Vagina (tissue), 2 donors: ENCODE measurements at regions not wholly inside any gene's neighbourhood (a gene's known extent, or its start where the extent isn't known, plus 50 kb on each side); places are given as distances from the start of the nearest gene placed in this dataset.

Experiments
- DNase-seq, 2 donors: peaks; one replicate each; pipeline ENCODE4 v3.0.0-alpha.2; 2017; ENCODE audit errors: extremely low spot score in 2 of 2
- H3K27ac ChIP-seq: fragments of 200-600 bp; sonication (generic); one replicate; pipeline ENCODE4 v1.5.1; 2019
- H3K27me3 ChIP-seq: fragments of 200-600 bp; sonication (generic); one replicate; pipeline ENCODE4 v1.5.1; 2019
- H3K36me3 ChIP-seq, 2 donors: fragments of 200-600 bp; sonication (generic); one replicate each; pipeline ENCODE4 v1.5.1; 2017 to 2019
- H3K4me1 ChIP-seq: fragments of 200-600 bp; sonication (generic); one replicate; pipeline ENCODE4 v1.5.1; 2019
- H3K4me3 ChIP-seq, 2 donors: fragments of 200-600 bp; sonication (generic); 1 replicate in 1 of 2; 2 replicates in 1 of 2; pipeline ENCODE4 v1.5.1; 2016 to 2019
- H3K9me3 ChIP-seq: fragments of 200-600 bp; sonication (generic); one replicate; pipeline ENCODE4 v1.5.1; 2019
- POLR2A ChIP-seq, 2 donors: fragments of 450-650 bp; IDR thresholded peaks; one replicate each; pipeline ENCODE4 v1.6.1; 2017; ENCODE audit warnings: antibody characterized with exemption in 2 of 2, mild to moderate bottlenecking in 2 of 2, moderate library complexity in 2 of 2
- POLR2AphosphoS5 ChIP-seq, 2 donors: sonication (generic); formaldehyde crosslinking; IDR thresholded peaks; one replicate each; pipeline ENCODE4 v1.9.0; 2017; ENCODE audit warnings: antibody characterized with exemption in 2 of 2, mild to moderate bottlenecking in 2 of 2, low read depth in 1 of 2; ENCODE audit not compliant: insufficient read depth in 1 of 2
- intact Hi-C: fragments of 100-400 bp; cut with DNase I; formaldehyde crosslinking; loops from one replicate; pipeline ENCODE4 v1.15.1; 2023
- TF ChIP-seq, protein P1 (sequence below), 3 experiments: fragments of 450-650 bp in 2 of 3; fragments of 200-600 bp in 1 of 3; sonication (generic) in 1 of 3; IDR thresholded peaks; one replicate each; pipeline ENCODE4 v1.5.1; 2017 to 2019; ENCODE audit warnings: antibody characterized with exemption in 3 of 3, mild to moderate bottlenecking in 2 of 3, moderate library complexity in 2 of 3

DNA sequence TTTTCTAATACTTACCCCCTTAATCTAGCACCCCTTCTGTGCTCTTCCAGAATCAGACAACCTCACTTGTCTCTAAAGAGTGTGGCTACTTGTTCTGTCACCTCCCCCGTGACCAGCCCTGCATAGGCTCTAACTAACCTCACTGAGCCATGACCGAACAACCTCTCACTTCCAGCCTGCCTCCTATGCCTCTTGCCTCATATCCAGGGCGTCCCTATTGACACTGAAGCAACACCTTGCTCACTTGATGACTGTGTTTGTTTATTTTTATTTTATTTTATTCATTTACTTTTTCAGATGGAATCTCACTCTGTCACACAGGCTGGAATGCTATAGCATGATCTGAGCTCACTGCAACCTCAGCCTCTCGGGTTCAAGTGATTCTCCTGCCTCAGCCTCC, 235.1 kb upstream of the B3GALT2 start:
- H3K4me1 ChIP-seq, result peaks cover 11% of the 10 kb centered on the region
- intact Hi-C loops, result no loop called here
- DNase-seq, result no peak
- no peaks in the 10 kb centered on the region for H3K27me3 ChIP-seq
- TF ChIP-seq, protein P1, sequence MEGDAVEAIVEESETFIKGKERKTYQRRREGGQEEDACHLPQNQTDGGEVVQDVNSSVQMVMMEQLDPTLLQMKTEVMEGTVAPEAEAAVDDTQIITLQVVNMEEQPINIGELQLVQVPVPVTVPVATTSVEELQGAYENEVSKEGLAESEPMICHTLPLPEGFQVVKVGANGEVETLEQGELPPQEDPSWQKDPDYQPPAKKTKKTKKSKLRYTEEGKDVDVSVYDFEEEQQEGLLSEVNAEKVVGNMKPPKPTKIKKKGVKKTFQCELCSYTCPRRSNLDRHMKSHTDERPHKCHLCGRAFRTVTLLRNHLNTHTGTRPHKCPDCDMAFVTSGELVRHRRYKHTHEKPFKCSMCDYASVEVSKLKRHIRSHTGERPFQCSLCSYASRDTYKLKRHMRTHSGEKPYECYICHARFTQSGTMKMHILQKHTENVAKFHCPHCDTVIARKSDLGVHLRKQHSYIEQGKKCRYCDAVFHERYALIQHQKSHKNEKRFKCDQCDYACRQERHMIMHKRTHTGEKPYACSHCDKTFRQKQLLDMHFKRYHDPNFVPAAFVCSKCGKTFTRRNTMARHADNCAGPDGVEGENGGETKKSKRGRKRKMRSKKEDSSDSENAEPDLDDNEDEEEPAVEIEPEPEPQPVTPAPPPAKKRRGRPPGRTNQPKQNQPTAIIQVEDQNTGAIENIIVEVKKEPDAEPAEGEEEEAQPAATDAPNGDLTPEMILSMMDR (IDR thresholded peaks at IDR 0.05), result no peak
- no peak for TF ChIP-seq POLR2A (IDR thresholded peaks at IDR 0.05)
- TF ChIP-seq POLR2AphosphoS5 (IDR thresholded peaks at IDR 0.05; ENCODE audit: insufficient read depth in 1 of 2, low read depth in 1 of 2), result no peak
- H3K36me3 ChIP-seq, result no peaks in the 10 kb centered on the region
- H3K4me3 ChIP-seq, result no peak overlapping the region
- H3K27ac ChIP-seq, result no peak overlapping the region
- H3K9me3 ChIP-seq, result no peaks in the 10 kb centered on the region

DNA sequence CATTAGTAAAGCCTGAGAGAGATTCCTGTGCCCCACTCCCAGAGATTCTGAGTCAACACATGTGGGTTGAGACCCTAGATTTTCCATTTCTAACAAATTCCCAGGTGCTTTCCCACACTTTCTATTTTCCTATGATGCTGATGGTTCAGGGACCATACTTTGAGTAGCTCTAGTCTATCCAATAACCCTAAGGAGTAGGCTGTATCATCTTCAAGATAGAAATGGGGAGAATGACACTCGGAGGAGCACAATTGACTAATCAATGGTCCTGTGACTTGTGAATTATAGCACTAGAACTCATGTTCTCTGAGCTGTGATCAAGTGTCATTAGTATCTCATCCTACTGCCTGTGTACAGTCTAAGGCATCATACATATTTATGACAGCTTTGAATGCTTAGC, 232.9 kb upstream of the B3GALT2 start:
- H3K4me1 ChIP-seq, result peaks cover 11% of the 10 kb centered on the region
- no peaks in the 10 kb centered on the region for H3K27me3 ChIP-seq
- no peak overlapping the region for H3K4me3 ChIP-seq
- TF ChIP-seq, protein P1 (IDR thresholded peaks at IDR 0.05), result no peak
- TF ChIP-seq POLR2A (IDR thresholded peaks at IDR 0.05) (no peak), POLR2AphosphoS5 (IDR thresholded peaks at IDR 0.05; ENCODE audit: insufficient read depth in 1 of 2, low read depth in 1 of 2) (no peak)
- no peak overlapping the region for H3K27ac ChIP-seq
- H3K9me3 ChIP-seq, result no peaks in the 10 kb centered on the region
- H3K36me3 ChIP-seq, result no peaks in the 10 kb centered on the region
- no peak for DNase-seq
- intact Hi-C loops, result no loop called here

DNA sequence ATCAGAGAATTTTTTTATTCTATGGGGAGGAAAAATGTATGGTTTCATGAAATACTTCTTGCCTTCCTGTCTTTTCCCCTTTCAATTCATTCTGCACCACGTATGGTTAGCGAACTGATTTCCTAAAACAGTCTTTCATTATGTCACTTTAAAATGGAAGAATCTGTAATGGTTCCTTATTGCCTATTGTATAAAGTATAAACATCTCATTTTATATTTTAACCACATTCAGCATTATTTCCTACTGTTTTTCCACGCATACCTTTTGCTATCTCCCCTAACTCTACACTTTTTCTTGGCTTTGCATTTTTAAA, 232.3 kb upstream of the B3GALT2 start:
- no peak for DNase-seq
- Histone ChIP-seq H3K4me1 (peaks cover 11% of the 10 kb centered on the region), H3K27ac (no peak overlapping the region), H3K9me3 (no peaks in the 10 kb centered on the region), H3K4me3 (peak overlapping the region; percentile 12 to 30), H3K36me3 (no peaks in the 10 kb centered on the region), H3K27me3 (no peaks in the 10 kb centered on the region)
- TF ChIP-seq, protein P1 (IDR thresholded peaks at IDR 0.05), result no peak
- TF ChIP-seq POLR2AphosphoS5 (IDR thresholded peaks at IDR 0.05; ENCODE audit: insufficient read depth in 1 of 2, low read depth in 1 of 2), result no peak
- TF ChIP-seq POLR2A (IDR thresholded peaks at IDR 0.05), result no peak
- intact Hi-C loops, result no loop called here

- DNase-seq, result no peak
- H3K27ac ChIP-seq, result peak overlapping the region; percentile 13
- peak overlapping the region; percentile 12 to 30 for H3K4me3 ChIP-seq
- no peak for TF ChIP-seq POLR2A (IDR thresholded peaks at IDR 0.05)
- TF ChIP-seq, protein P1 (IDR thresholded peaks at IDR 0.05), result no peak
- no peak for TF ChIP-seq POLR2AphosphoS5 (IDR thresholded peaks at IDR 0.05; ENCODE audit: insufficient read depth in 1 of 2, low read depth in 1 of 2)
- H3K9me3 ChIP-seq, result no peaks in the 10 kb centered on the region
- H3K27me3 ChIP-seq, result no peaks in the 10 kb centered on the region
- intact Hi-C loops, result no loop called here
- H3K36me3 ChIP-seq, result no peaks in the 10 kb centered on the region
- peaks cover 11% of the 10 kb centered on the region for H3K4me1 ChIP-seq
Measured at GRCh38 chr1:193417945-193418744, 231.7 kb upstream of the B3GALT2 start.

DNA sequence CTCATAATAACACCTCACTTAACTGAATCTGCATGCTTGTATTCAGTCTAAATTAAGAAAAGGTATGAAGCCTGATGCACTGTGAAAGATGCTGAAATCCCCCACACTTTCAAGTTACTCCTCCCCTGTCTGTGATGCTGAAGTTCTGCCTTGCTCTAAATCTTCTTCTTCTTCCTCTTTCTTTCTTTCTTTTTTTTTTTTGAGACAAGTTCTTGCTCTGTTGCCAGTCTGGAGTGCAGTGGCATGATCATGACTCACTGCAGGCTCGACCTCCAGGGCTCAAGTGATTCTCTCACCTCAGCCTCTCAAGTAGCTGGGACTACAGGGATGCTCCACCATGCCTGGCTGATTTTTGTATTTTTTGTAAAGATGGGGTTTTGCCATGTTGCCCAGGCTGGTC, 231.0 kb upstream of the B3GALT2 start:
- H3K27ac ChIP-seq, result peak overlapping the region; percentile 13
- intact Hi-C loops, result no loop called here
- no peaks in the 10 kb centered on the region for H3K27me3 ChIP-seq
- H3K4me1 ChIP-seq, result peaks cover 11% of the 10 kb centered on the region
- H3K4me3 ChIP-seq, result no peak overlapping the region
- TF ChIP-seq, protein P1 (IDR thresholded peaks at IDR 0.05), result no peak
- TF ChIP-seq POLR2AphosphoS5 (IDR thresholded peaks at IDR 0.05; ENCODE audit: insufficient read depth in 1 of 2, low read depth in 1 of 2), result no peak
- no peak for TF ChIP-seq POLR2A (IDR thresholded peaks at IDR 0.05)
- no peaks in the 10 kb centered on the region for H3K36me3 ChIP-seq
- H3K9me3 ChIP-seq, result no peaks in the 10 kb centered on the region
- no peak for DNase-seq
